Panc1 (cell line): ENCODE measurements at regions not wholly inside any gene's neighbourhood (a gene's known extent, or its start where the extent isn't known, plus 50 kb on each side); places are given as distances from the start of the nearest gene placed in this dataset.

ENCODE experiments used
- ATAC-seq: fragments of 200-7000 bp; cut with Tn5 transposase; 2 replicates; pipeline ENCODE4 v1.9.1; 2020; ENCODE audit warnings: mild to moderate bottlenecking, moderate library complexity
- BruUV-seq: library from RNA; stranded (reverse); fragments of 400-500 nt; replicated peaks from 2 replicates; lab custom pipeline; 2021; lab: Mats Ljungman, UMichigan
- CTCF ChIA-PET: fragments of 300-600 bp; sonication (Branson Sonifier 250); formaldehyde crosslinking; loops from one replicate; lab custom pipeline; 2022; ENCODE audit warnings: antibody characterized with exemption; lab: Charles Lee
- POLR2A ChIA-PET: fragments of 300-600 bp; sonication (Branson Sonifier 250); formaldehyde crosslinking; loops from one replicate; lab custom pipeline; 2022; ENCODE audit warnings: antibody characterized with exemption; lab: Charles Lee
- DNase-seq: peaks from one replicate; pipeline ENCODE4 v3.0.0-alpha.2; 2010; ENCODE audit warnings: low read depth, low spot score
- H3K27ac ChIP-seq: 2 replicates; pipeline ENCODE4 v1.5.1; 2011; ENCODE audit warnings: mild to moderate bottlenecking, low read length, inconsistent platforms
- H3K27me3 ChIP-seq: fragments of 200-500 bp; sonication (Bioruptor generic); 2 replicates; pipeline ENCODE4 v1.6.0; 2014; ENCODE audit warnings: low read length, inconsistent platforms; ENCODE audit not compliant: control insufficient read depth, insufficient read depth
- H3K36me3 ChIP-seq: fragments of 200-500 bp; sonication (Bioruptor generic); 2 replicates; pipeline ENCODE4 v1.5.1; 2014; ENCODE audit warnings: inconsistent platforms, mild to moderate bottlenecking, low read length, moderate library complexity; ENCODE audit not compliant: control insufficient read depth, insufficient read depth
- H3K4me1 ChIP-seq: 2 replicates; pipeline ENCODE4 v1.5.1; 2011; ENCODE audit warnings: inconsistent platforms, mild to moderate bottlenecking, low read length, moderate library complexity; ENCODE audit not compliant: control insufficient read depth, insufficient read depth
- H3K4me3 ChIP-seq, 2 experiments: 2 replicates each; pipeline ENCODE4 v1.5.1; 2011 to 2012; ENCODE audit warnings: low read depth in 2 of 2, low read length in 2 of 2, mild to moderate bottlenecking in 2 of 2, inconsistent platforms in 1 of 2, moderate library complexity in 1 of 2
- H3K9me3 ChIP-seq: fragments of 200-500 bp; sonication (Bioruptor generic); 2 replicates; pipeline ENCODE4 v1.5.1; 2014; ENCODE audit warnings: low read depth, mild to moderate bottlenecking, inconsistent platforms, low read length, moderate library complexity; ENCODE audit not compliant: control insufficient read depth, insufficient read depth
- CTCF ChIP-seq: fragments of 450-650 bp; IDR thresholded peaks from 2 replicates; pipeline ENCODE4 v1.5.1; 2017; ENCODE audit warnings: mild to moderate bottlenecking
- POLR2AphosphoS5 ChIP-seq: IDR thresholded peaks from 2 replicates; pipeline ENCODE4 v1.6.1; 2012; ENCODE audit warnings: mild to moderate bottlenecking, low read depth, low read length, moderate library complexity
- REST ChIP-seq, 2 experiments: IDR thresholded peaks; 2 replicates each; pipeline ENCODE4 v1.6.1; 2011 to 2012; ENCODE audit warnings: low read depth in 2 of 2, control low read depth in 1 of 2, low read length in 1 of 2, mild to moderate bottlenecking in 1 of 2, moderate library complexity in 1 of 2; ENCODE audit not compliant: insufficient read depth in 1 of 2
- SIN3A ChIP-seq: IDR thresholded peaks from 2 replicates; pipeline ENCODE4 v1.6.1; 2012; ENCODE audit warnings: low read depth, mild to moderate bottlenecking, low read length, moderate library complexity, borderline replicate concordance; ENCODE audit not compliant: insufficient read depth
- TCF7L2 ChIP-seq: IDR thresholded peaks from 2 replicates; pipeline ENCODE4 v1.6.1; 2011; ENCODE audit warnings: mild to moderate bottlenecking, low read depth, low read length, inconsistent platforms
- in situ Hi-C: cut with HindIII; loops from 2 replicates; pipeline ENCODE4 v1.10.0; 2016; ENCODE audit warnings: low sequenced_read_pairs, low pct_unique_long_range_greater_than_20kb
- intact Hi-C: fragments of 100-400 bp; cut with micrococcal nuclease; formaldehyde crosslinking; loops from one replicate; pipeline ENCODE4 v1.10.0; 2022; ENCODE audit not compliant: unreplicated experiment

DNA sequence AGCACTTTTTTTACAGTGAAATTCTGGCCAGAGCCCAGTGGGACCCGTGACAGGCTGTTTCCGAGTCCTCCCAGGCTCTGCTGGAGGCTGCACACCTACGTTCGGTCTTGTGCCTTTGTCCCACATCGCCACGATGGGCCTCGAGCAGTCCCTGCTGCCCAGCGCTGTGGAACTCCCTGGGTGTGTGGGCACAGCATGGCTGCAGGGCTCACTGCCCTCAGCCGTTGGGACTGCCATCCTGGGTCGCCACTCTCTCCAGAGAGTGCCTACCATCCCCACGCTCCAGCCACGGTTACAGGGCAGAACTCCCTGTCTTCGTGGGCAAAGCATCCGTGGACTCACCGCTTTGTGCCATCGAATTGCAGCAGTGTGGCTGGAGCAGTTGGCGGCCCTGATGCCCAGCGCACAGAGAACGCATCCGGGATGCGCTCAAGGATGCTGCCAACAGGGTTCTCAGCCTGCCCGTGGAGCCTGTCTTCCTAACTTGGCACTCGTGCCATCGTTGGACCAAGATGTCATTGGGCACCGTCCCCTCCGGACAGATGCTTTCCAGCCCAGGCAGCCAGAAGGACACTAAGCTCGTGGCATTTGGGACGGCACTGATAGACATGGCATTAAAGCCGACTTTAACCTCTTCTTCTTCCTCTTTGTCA, 85.0 kb upstream of the ARHGEF7 start:
- Histone ChIP-seq H3K9me3 (no peaks in the 10 kb centered on the region), H3K36me3 (no peaks in the 10 kb centered on the region), H3K4me3 (no peak overlapping the region), H3K27ac (no peak overlapping the region), H3K27me3 (no peaks in the 10 kb centered on the region), H3K4me1 (no peaks in the 10 kb centered on the region)
- ATAC-seq (no peak), DNase-seq (no peak)
- intact Hi-C loops (no loop called here), in situ Hi-C loops (no loop called here)
- ChIA-PET CTCF (no interaction called here), POLR2A (no interaction called here)
- no peak for TF ChIP-seq TCF7L2
- no peak for TF ChIP-seq SIN3A
- no peak for TF ChIP-seq REST (IDR thresholded peaks at IDR 0.05; ENCODE audit: insufficient read depth in 1 of 2, low read depth in 2 of 2, low read length in 1 of 2)
- TF ChIP-seq POLR2AphosphoS5: no peak
- no peak for TF ChIP-seq CTCF
- no TSS peak for BruUV-seq

DNA sequence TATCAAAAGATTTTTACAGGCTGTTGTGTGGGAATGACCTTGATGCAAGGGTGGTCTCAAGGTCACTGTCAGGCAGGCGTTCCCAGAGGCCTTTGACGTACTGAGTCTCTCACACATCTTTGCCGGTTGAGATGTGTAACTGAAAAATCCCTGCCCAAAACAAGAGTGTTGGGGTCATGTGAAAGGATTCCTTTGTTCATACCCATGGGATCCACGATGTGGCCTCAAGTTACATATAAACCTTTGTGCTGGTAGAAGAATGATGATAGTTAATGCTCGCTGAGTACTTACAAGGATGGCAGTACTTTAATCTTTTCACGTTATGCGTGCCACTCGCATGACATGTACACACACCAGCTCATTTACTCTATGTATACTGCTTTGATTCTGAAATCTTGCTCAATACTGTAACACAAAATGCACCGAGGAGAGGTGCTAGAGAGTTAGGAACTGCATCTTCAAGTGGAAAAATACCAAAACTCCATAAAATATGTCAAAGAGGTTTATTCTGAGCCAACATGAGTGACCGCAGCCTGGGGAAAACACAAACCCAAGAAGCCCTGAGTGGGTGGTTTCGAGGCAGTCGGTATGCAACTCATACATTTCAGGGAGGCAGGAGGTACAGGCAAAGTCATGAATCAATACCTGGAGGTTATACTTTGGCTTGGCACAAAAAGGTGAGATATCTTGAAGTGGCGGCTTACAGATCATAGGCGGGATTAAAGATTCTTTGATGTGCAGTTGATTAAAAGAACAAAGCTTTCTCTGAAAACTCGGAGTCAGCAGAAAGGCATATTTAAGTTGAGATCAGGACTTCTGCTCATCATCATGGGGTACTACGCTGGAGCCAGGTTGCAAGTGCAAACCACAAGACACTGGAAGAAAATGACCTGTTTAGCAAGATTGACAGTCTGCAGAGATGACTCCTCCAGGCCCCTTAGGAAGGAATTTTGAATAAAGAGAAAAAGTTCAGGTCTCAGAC, 87.4 kb upstream of the ARHGEF7 start:
- Histone ChIP-seq H3K9me3 (no peaks in the 10 kb centered on the region), H3K4me1 (no peaks in the 10 kb centered on the region), H3K36me3 (no peaks in the 10 kb centered on the region), H3K4me3 (no peak overlapping the region), H3K27ac (no peak overlapping the region), H3K27me3 (no peaks in the 10 kb centered on the region)
- BruUV-seq: no TSS peak
- DNase-seq (no peak), ATAC-seq (no peak)
- intact Hi-C loops (no loop called here), in situ Hi-C loops (no loop called here)
- ChIA-PET POLR2A (no interaction called here), CTCF (no interaction called here)
- TF ChIP-seq SIN3A (no peak), REST (IDR thresholded peaks at IDR 0.05; ENCODE audit: insufficient read depth in 1 of 2, low read depth in 2 of 2, low read length in 1 of 2) (no peak), POLR2AphosphoS5 (no peak), CTCF (no peak), TCF7L2 (no peak)
